Panc1 (cell line): ENCODE measurements at regions not wholly inside any gene's neighbourhood (a gene's known extent, or its start where the extent isn't known, plus 50 kb on each side); places are given as distances from the start of the nearest gene placed in this dataset.
A peak's percentile ranks its signal among the peaks of the same experiment; 100 is the strongest.

Source experiments
- ATAC-seq: fragments of 200-7000 bp; cut with Tn5 transposase; 2 replicates; pipeline ENCODE4 v1.9.1; 2020; ENCODE audit warnings: mild to moderate bottlenecking, moderate library complexity
- BruUV-seq: library from RNA; stranded (reverse); fragments of 400-500 nt; replicated peaks from 2 replicates; lab custom pipeline; 2021; lab: Mats Ljungman, UMichigan
- CTCF ChIA-PET: fragments of 300-600 bp; sonication (Branson Sonifier 250); formaldehyde crosslinking; loops from one replicate; lab custom pipeline; 2022; ENCODE audit warnings: antibody characterized with exemption; lab: Charles Lee
- POLR2A ChIA-PET: fragments of 300-600 bp; sonication (Branson Sonifier 250); formaldehyde crosslinking; loops from one replicate; lab custom pipeline; 2022; ENCODE audit warnings: antibody characterized with exemption; lab: Charles Lee
- DNase-seq: peaks from one replicate; pipeline ENCODE4 v3.0.0-alpha.2; 2010; ENCODE audit warnings: low read depth, low spot score
- H3K27ac ChIP-seq: 2 replicates; pipeline ENCODE4 v1.5.1; 2011; ENCODE audit warnings: mild to moderate bottlenecking, low read length, inconsistent platforms
- H3K27me3 ChIP-seq: fragments of 200-500 bp; sonication (Bioruptor generic); 2 replicates; pipeline ENCODE4 v1.6.0; 2014; ENCODE audit warnings: low read length, inconsistent platforms; ENCODE audit not compliant: control insufficient read depth, insufficient read depth
- H3K36me3 ChIP-seq: fragments of 200-500 bp; sonication (Bioruptor generic); 2 replicates; pipeline ENCODE4 v1.5.1; 2014; ENCODE audit warnings: inconsistent platforms, mild to moderate bottlenecking, low read length, moderate library complexity; ENCODE audit not compliant: control insufficient read depth, insufficient read depth
- H3K4me1 ChIP-seq: 2 replicates; pipeline ENCODE4 v1.5.1; 2011; ENCODE audit warnings: inconsistent platforms, mild to moderate bottlenecking, low read length, moderate library complexity; ENCODE audit not compliant: control insufficient read depth, insufficient read depth
- H3K4me3 ChIP-seq, 2 experiments: 2 replicates each; pipeline ENCODE4 v1.5.1; 2011 to 2012; ENCODE audit warnings: low read depth in 2 of 2, low read length in 2 of 2, mild to moderate bottlenecking in 2 of 2, inconsistent platforms in 1 of 2, moderate library complexity in 1 of 2
- H3K9me3 ChIP-seq: fragments of 200-500 bp; sonication (Bioruptor generic); 2 replicates; pipeline ENCODE4 v1.5.1; 2014; ENCODE audit warnings: low read depth, mild to moderate bottlenecking, inconsistent platforms, low read length, moderate library complexity; ENCODE audit not compliant: control insufficient read depth, insufficient read depth
- CTCF ChIP-seq: fragments of 450-650 bp; IDR thresholded peaks from 2 replicates; pipeline ENCODE4 v1.5.1; 2017; ENCODE audit warnings: mild to moderate bottlenecking
- POLR2AphosphoS5 ChIP-seq: IDR thresholded peaks from 2 replicates; pipeline ENCODE4 v1.6.1; 2012; ENCODE audit warnings: mild to moderate bottlenecking, low read depth, low read length, moderate library complexity
- REST ChIP-seq, 2 experiments: IDR thresholded peaks; 2 replicates each; pipeline ENCODE4 v1.6.1; 2011 to 2012; ENCODE audit warnings: low read depth in 2 of 2, control low read depth in 1 of 2, low read length in 1 of 2, mild to moderate bottlenecking in 1 of 2, moderate library complexity in 1 of 2; ENCODE audit not compliant: insufficient read depth in 1 of 2
- SIN3A ChIP-seq: IDR thresholded peaks from 2 replicates; pipeline ENCODE4 v1.6.1; 2012; ENCODE audit warnings: low read depth, mild to moderate bottlenecking, low read length, moderate library complexity, borderline replicate concordance; ENCODE audit not compliant: insufficient read depth
- TCF7L2 ChIP-seq: IDR thresholded peaks from 2 replicates; pipeline ENCODE4 v1.6.1; 2011; ENCODE audit warnings: mild to moderate bottlenecking, low read depth, low read length, inconsistent platforms
- in situ Hi-C: cut with HindIII; loops from 2 replicates; pipeline ENCODE4 v1.10.0; 2016; ENCODE audit warnings: low sequenced_read_pairs, low pct_unique_long_range_greater_than_20kb
- intact Hi-C: fragments of 100-400 bp; cut with micrococcal nuclease; formaldehyde crosslinking; loops from one replicate; pipeline ENCODE4 v1.10.0; 2022; ENCODE audit not compliant: unreplicated experiment

- Histone ChIP-seq H3K27ac (no peak overlapping the region), H3K4me3 (no peak overlapping the region), H3K4me1 (no peaks in the 10 kb centered on the region), H3K27me3 (no peaks in the 10 kb centered on the region), H3K9me3 (no peaks in the 10 kb centered on the region), H3K36me3 (no peaks in the 10 kb centered on the region)
- ATAC-seq (0 out of 2 replicates have a peak, but pooled peaks have one; percentile 33), DNase-seq (no peak)
- in situ Hi-C loops: no loop called here
- POLR2A ChIA-PET: no interaction called here
- BruUV-seq: no TSS peak
- CTCF ChIA-PET: no interaction called here
- intact Hi-C loops: no loop called here
- TF ChIP-seq TCF7L2: no peak
- TF ChIP-seq SIN3A: no peak
- TF ChIP-seq CTCF: no peak
- TF ChIP-seq POLR2AphosphoS5: no peak
- TF ChIP-seq REST (IDR thresholded peaks at IDR 0.05; ENCODE audit: insufficient read depth in 1 of 2, low read depth in 2 of 2, low read length in 1 of 2): no peak
Observed at GRCh38 chr10:131677671-131678070, 223.1 kb upstream of the PPP2R2D start.

GRCh38 chr10:131678171-131678570, 222.6 kb upstream of the PPP2R2D start:
- CTCF ChIA-PET: no interaction called here
- Histone ChIP-seq H3K9me3 (no peaks in the 10 kb centered on the region), H3K27ac (no peak overlapping the region), H3K4me1 (no peaks in the 10 kb centered on the region), H3K27me3 (no peaks in the 10 kb centered on the region), H3K4me3 (no peak overlapping the region), H3K36me3 (no peaks in the 10 kb centered on the region)
- intact Hi-C loops: no loop called here
- TF ChIP-seq CTCF: no peak
- TF ChIP-seq POLR2AphosphoS5: no peak
- no peak for TF ChIP-seq REST (IDR thresholded peaks at IDR 0.05; ENCODE audit: insufficient read depth in 1 of 2, low read depth in 2 of 2, low read length in 1 of 2)
- TF ChIP-seq SIN3A: no peak
- TF ChIP-seq TCF7L2: no peak
- no TSS peak for BruUV-seq
- DNase-seq (no peak), ATAC-seq (no peak)
- in situ Hi-C loops: no loop called here
- POLR2A ChIA-PET: no interaction called here
